ENCODE measurements at regions not wholly inside any gene's neighbourhood (a gene's known extent, or its start where the extent isn't known, plus 50 kb on each side); places are given as distances from the start of the nearest gene placed in this dataset.
A peak's percentile ranks its signal among the peaks of the same experiment; 100 is the strongest.

DNA sequence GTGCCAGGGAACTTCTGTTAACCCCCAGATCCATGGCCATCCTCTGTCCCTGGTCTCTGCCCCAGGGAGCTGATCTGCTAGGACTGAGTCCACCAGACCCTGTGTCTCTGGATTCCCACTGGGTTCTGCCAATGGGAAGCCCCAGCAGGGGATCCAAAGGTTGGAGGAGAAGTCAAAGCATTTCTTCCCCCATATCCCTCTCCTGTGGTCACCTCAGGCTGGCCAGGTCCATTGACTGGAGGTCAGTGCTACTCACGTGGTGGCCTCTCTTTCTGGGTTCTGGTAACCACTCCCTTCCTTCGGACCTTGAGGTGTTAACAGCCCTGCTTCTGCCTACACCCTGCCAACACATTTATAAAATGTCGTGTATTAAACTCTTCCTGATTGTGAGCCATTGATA lies 69.7 kb upstream of the NECTIN1 start:
- H3K4me3 ChIP-seq (replicated peaks; ENCODE audit: low read depth, low read length) = no peak overlapping the region
- TF ChIP-seq CTCF (IDR thresholded peaks at IDR 0.05; ENCODE audit: low read depth, low read length, missing control alignments) = no peak
- no peak for DNase-seq (ENCODE audit: extremely low read depth, low read depth)

GRCh38 chr11:119797736-119798135 lies 68.7 kb upstream of the NECTIN1 start:
- no peak for DNase-seq (ENCODE audit: extremely low read depth, low read depth)
- TF ChIP-seq CTCF (IDR thresholded peaks at IDR 0.05; ENCODE audit: low read depth, low read length, missing control alignments) = no peak

DNA sequence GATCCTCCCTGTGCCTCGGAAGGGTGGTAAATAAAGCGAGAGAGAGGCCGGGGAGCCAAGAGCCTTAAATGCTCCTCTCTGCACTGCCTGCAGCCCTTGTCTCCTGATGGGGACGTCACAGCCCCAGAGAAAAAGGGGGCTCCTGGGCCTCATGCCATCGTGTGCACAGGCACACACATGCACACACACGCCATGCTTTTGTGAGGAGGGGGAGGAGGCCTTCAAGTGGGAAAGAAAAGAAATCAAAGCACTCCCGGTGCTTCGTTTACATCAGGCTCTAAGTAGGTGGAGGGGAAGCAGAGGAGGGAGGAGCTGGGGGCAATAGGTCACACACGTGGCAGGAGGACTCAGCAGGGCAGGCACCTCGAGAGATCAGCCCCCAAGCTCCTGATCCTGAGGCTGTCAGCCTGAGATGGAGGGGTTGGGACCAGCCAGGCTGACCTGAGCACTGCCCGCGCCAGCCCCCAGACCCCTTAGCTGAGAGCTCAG lies 68.2 kb upstream of the NECTIN1 start:
- DNase-seq (ENCODE audit: extremely low read depth, low read depth) = no peak
- H3K4me3 ChIP-seq (replicated peaks; ENCODE audit: low read depth, low read length) = no peak overlapping the region
- TF ChIP-seq CTCF (IDR thresholded peaks at IDR 0.05; ENCODE audit: low read depth, low read length, missing control alignments) = no peak

More at GRCh38 chr11:119797736-119798135, 68.7 kb upstream of the NECTIN1 start:
- H3K4me3 ChIP-seq (replicated peaks; ENCODE audit: low read depth, low read length) = no peak overlapping the region

DNA sequence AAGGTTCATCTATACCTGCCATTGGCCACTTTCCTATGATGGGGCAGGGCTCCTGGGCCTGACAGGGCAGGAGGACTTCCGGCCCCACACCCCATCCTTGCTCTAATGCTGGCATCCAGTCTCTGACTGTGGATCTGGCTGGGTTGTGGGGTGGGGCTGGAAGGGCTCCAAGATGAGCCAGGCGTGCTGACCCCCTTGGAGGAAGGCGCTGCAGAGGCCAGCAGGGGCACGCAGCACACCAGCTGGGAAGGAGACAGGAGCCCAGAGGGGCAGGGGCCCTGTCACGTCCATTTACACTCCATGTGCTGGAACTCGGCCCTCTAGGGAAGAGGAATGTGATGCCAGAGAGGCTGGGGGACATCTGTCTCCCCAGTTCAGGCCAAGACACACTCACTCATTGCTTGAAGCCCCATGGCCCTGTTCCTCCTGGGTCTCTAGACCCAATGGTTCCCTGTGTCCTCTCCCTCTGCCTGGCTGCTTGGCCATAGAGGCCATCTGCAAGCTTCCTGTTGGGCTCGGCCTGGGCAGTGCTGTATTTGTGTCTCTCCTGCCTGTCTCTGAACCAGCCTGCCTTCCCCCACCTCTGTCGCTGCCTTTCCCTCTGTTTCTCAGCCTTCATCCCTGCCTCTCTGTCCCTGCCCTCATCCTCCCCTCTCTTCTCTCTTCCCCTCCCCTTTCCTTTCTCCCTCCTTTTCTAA lies 67.5 kb upstream of the NECTIN1 start:
- no peak for DNase-seq (ENCODE audit: extremely low read depth, low read depth)
- H3K4me3 ChIP-seq (replicated peaks; ENCODE audit: low read depth, low read length) = no peak overlapping the region
- TF ChIP-seq CTCF (IDR thresholded peaks at IDR 0.05; ENCODE audit: low read depth, low read length, missing control alignments) = no peak

GRCh38 chr11:119795690-119796089 lies 66.7 kb upstream of the NECTIN1 start:
- H3K4me3 ChIP-seq (replicated peaks; ENCODE audit: low read depth, low read length) = no peak overlapping the region
- no peak for DNase-seq (ENCODE audit: extremely low read depth, low read depth)
- no peak for TF ChIP-seq CTCF (IDR thresholded peaks at IDR 0.05; ENCODE audit: low read depth, low read length, missing control alignments)

DNA sequence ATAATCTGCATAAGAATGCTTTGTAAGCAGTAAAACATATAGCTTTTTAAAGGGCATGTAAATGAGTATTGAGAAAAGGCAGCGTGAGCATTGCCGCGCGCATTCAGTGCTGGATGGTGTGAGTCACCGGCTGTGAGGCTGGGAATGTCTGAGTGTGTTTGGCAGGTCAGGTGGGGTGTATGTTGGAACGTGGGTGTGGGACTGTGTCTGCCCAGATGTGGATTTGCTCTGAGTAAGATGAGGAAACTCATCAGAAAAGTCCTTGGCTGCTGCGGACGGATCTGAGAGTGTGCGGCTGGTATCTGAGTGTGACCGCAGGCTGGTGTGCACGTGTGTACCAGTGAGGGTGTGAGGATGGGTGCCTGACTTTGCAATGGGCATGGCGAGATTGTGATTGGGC lies 66.2 kb upstream of the NECTIN1 start:
- peak; percentile 46 for DNase-seq (ENCODE audit: extremely low read depth, low read depth)
- TF ChIP-seq CTCF (IDR thresholded peaks at IDR 0.05; ENCODE audit: low read depth, low read length, missing control alignments) = no peak
- no peak overlapping the region for H3K4me3 ChIP-seq (replicated peaks; ENCODE audit: low read depth, low read length)

GRCh38 chr11:119794756-119795155 lies 65.8 kb upstream of the NECTIN1 start:
- no peak for TF ChIP-seq CTCF (IDR thresholded peaks at IDR 0.05; ENCODE audit: low read depth, low read length, missing control alignments)

More at GRCh38 chr11:119794756-119795155, 65.8 kb upstream of the NECTIN1 start:
- H3K4me3 ChIP-seq (replicated peaks; ENCODE audit: low read depth, low read length) = no peak overlapping the region
- DNase-seq (ENCODE audit: extremely low read depth, low read depth) = no peak

Measured in HFF-Myc (cell line).